HepG2 (cell line): ENCODE measurements at regions not wholly inside any gene's neighbourhood (a gene's known extent, or its start where the extent isn't known, plus 50 kb on each side); places are given as distances from the start of the nearest gene placed in this dataset.

Source experiments
- ATAC-seq: fragments of 200-7000 bp; cut with Tn5 transposase; 3 replicates; pipeline ENCODE4 v1.9.1; 2020; ENCODE audit warnings: mild to moderate bottlenecking, moderate library complexity
- BruUV-seq: library from RNA; stranded (reverse); fragments of 400-500 nt; replicated peaks from 2 replicates; lab custom pipeline; 2021; lab: Mats Ljungman, UMichigan
- CTCF ChIA-PET: fragments of 300-600 bp; formaldehyde crosslinking; extraction: SDS; loops from one replicate; lab custom pipeline; 2021; ENCODE audit warnings: low total read pairs, inconsistent platforms, low intra/inter-chr PET ratio; lab: Yijun Ruan, JAX
- POLR2A ChIA-PET: fragments of 350-600 bp; sonication (Branson Sonifier 250); formaldehyde crosslinking; loops from one replicate; lab custom pipeline; 2020; ENCODE audit warnings: antibody characterized with exemption, inconsistent platforms; lab: Yijun Ruan, JAX
- DNase-seq: peaks from one replicate; pipeline ENCODE4 v3.0.0-alpha.2; 2015; ENCODE audit warnings: low spot score
- FAIRE-seq: peaks from 3 replicates; lab custom pipeline; 2011; peaks lifted over from hg19 to GRCh38; lab: Jason Lieb, UNC
- H2AFZ ChIP-seq: one replicate; pipeline ENCODE4 v1.6.1; 2011; ENCODE audit warnings: low read length, inconsistent platforms
- H3K27ac ChIP-seq: fragments of 300-600 bp; 3 replicates; pipeline ENCODE4 v1.8.0; 2011; ENCODE audit warnings: mixed run types, mild to moderate bottlenecking, mixed read lengths, low read length, inconsistent platforms; ENCODE audit not compliant: insufficient read depth; ENCODE audit errors: extremely low read length
- H3K27me3 ChIP-seq, 2 experiments: fragments of 200-600 bp in 1 of 2; 2 replicates in 1 of 2; 3 replicates in 1 of 2; pipeline versions ENCODE4 v1.6.0 to v1.8.0; 2011; ENCODE audit warnings: low read length in 2 of 2, mild to moderate bottlenecking in 2 of 2, moderate library complexity in 2 of 2, inconsistent platforms in 1 of 2; ENCODE audit not compliant: insufficient read depth in 2 of 2, control insufficient read depth in 1 of 2
- H3K36me3 ChIP-seq, 2 experiments: fragments of 200-600 bp in 1 of 2; replicated peaks in 1 of 2; 2 replicates in 1 of 2; 3 replicates in 1 of 2; pipeline versions ENCODE4 v1.5.1 to v1.8.0; 2011; ENCODE audit warnings: low read length in 2 of 2, inconsistent platforms in 1 of 2; ENCODE audit not compliant: insufficient read depth in 2 of 2, control insufficient read depth in 1 of 2
- H3K4me1 ChIP-seq: 2 replicates; pipeline ENCODE4 v1.5.1; 2012; ENCODE audit warnings: low read length, inconsistent platforms; ENCODE audit not compliant: insufficient read depth
- H3K4me2 ChIP-seq: 2 replicates; pipeline ENCODE4 v1.6.0; 2011; ENCODE audit warnings: low read depth, low read length, inconsistent platforms
- H3K4me3 ChIP-seq, 3 experiments: fragments of 200-600 bp in 1 of 3; sonication (generic), shearing (Covaris generic) in 1 of 3; replicated peaks in 1 of 3; 2 replicates each; pipeline ENCODE4 v1.5.1; 2011 to 2016; ENCODE audit warnings: low read length in 3 of 3, inconsistent platforms in 2 of 3, low read depth in 2 of 3, mild to moderate bottlenecking in 2 of 3, control low read depth in 1 of 3, mixed read lengths in 1 of 3; ENCODE audit not compliant: insufficient read depth in 1 of 3
- H3K79me2 ChIP-seq: one replicate; pipeline ENCODE4 v1.6.1; 2011; ENCODE audit warnings: low read length, inconsistent platforms; ENCODE audit not compliant: insufficient read depth
- H3K9ac ChIP-seq: 2 replicates; pipeline ENCODE4 v1.6.0; 2011; ENCODE audit warnings: mild to moderate bottlenecking, low read depth, low read length, inconsistent platforms; ENCODE audit not compliant: insufficient read depth
- H3K9me3 ChIP-seq: 2 replicates; pipeline ENCODE4 v1.5.1; 2012; ENCODE audit warnings: mild to moderate bottlenecking, low read length
- H4K20me1 ChIP-seq: 2 replicates; pipeline ENCODE4 v1.6.0; 2011; ENCODE audit warnings: inconsistent platforms, mild to moderate bottlenecking, low read length, moderate library complexity; ENCODE audit not compliant: insufficient read depth
- BCL6 ChIP-seq: IDR thresholded peaks from 2 replicates; pipeline ENCODE4 v1.6.1; 2016; ENCODE audit warnings: missing genetic modification reagents, missing compliant biosample characterization
- FOXC1 ChIP-seq: sonication (generic); formaldehyde crosslinking; IDR thresholded peaks from 2 replicates; pipeline ENCODE4 v1.8.0; 2022; ENCODE audit warnings: mild to moderate bottlenecking, missing genetic modification reagents, borderline replicate concordance
- FOXM1 ChIP-seq: sonication (generic); formaldehyde crosslinking; IDR thresholded peaks from 2 replicates; pipeline ENCODE4 v1.5.0; 2020; ENCODE audit warnings: missing genetic modification reagents
- PRMT3 ChIP-seq: sonication (generic); formaldehyde crosslinking; IDR thresholded peaks from 2 replicates; pipeline ENCODE4 v1.8.1; 2022; ENCODE audit warnings: low read depth, mild to moderate bottlenecking, moderate library complexity, missing genetic modification reagents, borderline replicate concordance
- RAD51 ChIP-seq: fragments of 450-650 bp; IDR thresholded peaks from 2 replicates; pipeline ENCODE4 v1.6.1; 2016; ENCODE audit warnings: borderline replicate concordance
- RARA ChIP-seq: IDR thresholded peaks from 2 replicates; pipeline ENCODE4 v1.6.1; 2016; ENCODE audit warnings: missing genetic modification reagents, missing compliant biosample characterization
- ZNF589 ChIP-seq: sonication (generic); formaldehyde crosslinking; conservative IDR thresholded peaks from 2 replicates; pipeline ENCODE4 v1.8.0; 2022; ENCODE audit warnings: mild to moderate bottlenecking, moderate library complexity, missing genetic modification reagents
- ZNF75D ChIP-seq: sonication (generic); formaldehyde crosslinking; IDR thresholded peaks from 2 replicates; pipeline ENCODE4 v1.8.1; 2023; ENCODE audit warnings: missing genetic modification reagents, mild to moderate bottlenecking, borderline replicate concordance
- ZNF777 ChIP-seq: sonication (generic); formaldehyde crosslinking; IDR thresholded peaks from 2 replicates; pipeline ENCODE4 v1.4.0; 2020; ENCODE audit warnings: missing genetic modification reagents
- WGBS: methylation state at CpG from one replicate; pipeline ENCODE4 v1.1.6; 2017; ENCODE audit warnings: low lambda C conversion rate; 5-methylcytosine and 5-hydroxymethylcytosine counted together
- in situ Hi-C: cut with HindIII; loops from 2 replicates; pipeline ENCODE4 v1.10.0; 2017; ENCODE audit warnings: low pct_unique_long_range_greater_than_20kb; ENCODE audit not compliant: extremely low pct_ligation_motif_present
- intact Hi-C: fragments of 100-400 bp; cut with micrococcal nuclease; formaldehyde crosslinking; loops from one replicate; pipeline ENCODE4 v1.10.0; 2022; ENCODE audit not compliant: unreplicated experiment
- TF ChIP-seq, protein P1 (sequence below): sonication (generic); formaldehyde crosslinking; IDR thresholded peaks from 2 replicates; pipeline ENCODE4 v1.4.0; 2020; ENCODE audit warnings: mild to moderate bottlenecking, missing genetic modification reagents
- TF ChIP-seq, protein P2 (sequence below): sonication (generic); formaldehyde crosslinking; IDR thresholded peaks from 2 replicates; pipeline ENCODE4 v1.9.0; 2021; ENCODE audit warnings: missing genetic modification reagents, mild to moderate bottlenecking, borderline replicate concordance
- TF ChIP-seq, protein P3 (sequence below): sonication (generic); formaldehyde crosslinking; IDR thresholded peaks from 2 replicates; pipeline ENCODE4 v1.5.0; 2020; ENCODE audit warnings: missing genetic modification reagents

DNA sequence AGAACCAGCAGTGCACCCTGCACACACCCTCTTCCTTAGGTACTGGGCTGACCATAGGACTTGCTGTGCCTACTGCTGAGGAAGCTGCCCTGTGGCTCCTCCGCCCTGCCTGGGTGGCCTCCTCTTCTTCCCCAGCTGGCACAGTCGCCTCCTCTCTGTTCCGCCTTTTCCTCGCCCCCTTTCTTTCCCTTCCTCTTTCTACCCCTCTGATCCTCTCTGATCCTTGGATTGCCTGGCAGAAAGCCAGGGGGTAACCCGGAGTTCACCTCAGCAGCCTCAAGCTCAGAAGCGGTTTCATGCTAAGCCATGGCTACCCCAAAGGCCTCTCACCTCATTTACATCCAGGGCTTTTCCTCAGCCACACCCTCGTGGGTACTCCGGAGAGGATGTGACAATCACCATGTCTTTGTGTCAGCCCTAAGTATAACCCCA is 136.2 kb downstream of the SMIM20 start:
- H3K79me2 ChIP-seq, result no peaks in the 10 kb centered on the region
- H2AFZ ChIP-seq, result no peak overlapping the region
- no peaks in the 10 kb centered on the region for H4K20me1 ChIP-seq
- ChIA-PET POLR2A (no interaction called here), CTCF (no interaction called here)
- no peak for FAIRE-seq
- peaks cover 3 to 9% of the 10 kb centered on the region in 2 experiments; a peak in 1 of 5 replicates for H3K27me3 ChIP-seq
- no peak overlapping the region for H3K4me3 ChIP-seq
- H3K36me3 ChIP-seq, result no peaks in the 10 kb centered on the region
- 19% methylated on average over 8 of the region's 8 CpGs for WGBS
- in situ Hi-C loops, result no loop called here
- H3K27ac ChIP-seq, result no peak overlapping the region
- H3K4me1 ChIP-seq, result 0 out of 2 replicates have a peak, but pooled peaks cover 12% of the 10 kb centered on the region
- no peak overlapping the region for H3K4me2 ChIP-seq
- ATAC-seq, result no peak
- no peak for TF ChIP-seq FOXC1 (CRISPR knock-in tag)
- no peak for TF ChIP-seq ZNF777
- TF ChIP-seq RAD51, result no peak
- TF ChIP-seq, protein P1, sequence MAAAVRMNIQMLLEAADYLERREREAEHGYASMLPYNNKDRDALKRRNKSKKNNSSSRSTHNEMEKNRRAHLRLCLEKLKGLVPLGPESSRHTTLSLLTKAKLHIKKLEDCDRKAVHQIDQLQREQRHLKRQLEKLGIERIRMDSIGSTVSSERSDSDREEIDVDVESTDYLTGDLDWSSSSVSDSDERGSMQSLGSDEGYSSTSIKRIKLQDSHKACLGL (CRISPR knock-in tag), result no peak
- TF ChIP-seq, all 625 proteins: peak for 0
- no TSS peak for BruUV-seq
- intact Hi-C loops, result no loop called here
- Histone ChIP-seq H3K9ac (no peak overlapping the region), H3K9me3 (no peaks in the 10 kb centered on the region)
- DNase-seq, result no peak

DNA sequence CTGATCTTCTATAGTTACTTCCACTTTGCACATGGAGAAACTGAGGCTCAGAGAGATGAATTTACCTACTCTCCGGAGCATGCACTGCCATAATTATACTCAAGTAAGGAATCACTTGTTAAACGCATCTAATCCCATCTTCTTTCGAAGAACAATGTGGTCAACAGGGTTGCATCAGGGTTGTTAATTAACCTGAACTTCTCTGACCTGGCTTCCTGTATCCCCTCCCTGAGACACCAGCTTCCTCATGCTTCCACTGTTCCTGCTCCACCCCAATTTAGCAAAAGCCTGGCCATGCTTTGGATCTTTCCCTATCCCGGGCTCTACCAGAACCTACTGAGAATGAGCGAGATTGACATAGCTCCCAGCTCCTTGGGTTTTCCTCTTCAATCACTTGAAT is 136.7 kb downstream of the SMIM20 start:
- Histone ChIP-seq H3K4me3 (no peak overlapping the region), H3K36me3 (no peaks in the 10 kb centered on the region), H4K20me1 (no peaks in the 10 kb centered on the region), H3K9ac (no peak overlapping the region)
- no peak for ATAC-seq
- TF ChIP-seq, protein P2, sequence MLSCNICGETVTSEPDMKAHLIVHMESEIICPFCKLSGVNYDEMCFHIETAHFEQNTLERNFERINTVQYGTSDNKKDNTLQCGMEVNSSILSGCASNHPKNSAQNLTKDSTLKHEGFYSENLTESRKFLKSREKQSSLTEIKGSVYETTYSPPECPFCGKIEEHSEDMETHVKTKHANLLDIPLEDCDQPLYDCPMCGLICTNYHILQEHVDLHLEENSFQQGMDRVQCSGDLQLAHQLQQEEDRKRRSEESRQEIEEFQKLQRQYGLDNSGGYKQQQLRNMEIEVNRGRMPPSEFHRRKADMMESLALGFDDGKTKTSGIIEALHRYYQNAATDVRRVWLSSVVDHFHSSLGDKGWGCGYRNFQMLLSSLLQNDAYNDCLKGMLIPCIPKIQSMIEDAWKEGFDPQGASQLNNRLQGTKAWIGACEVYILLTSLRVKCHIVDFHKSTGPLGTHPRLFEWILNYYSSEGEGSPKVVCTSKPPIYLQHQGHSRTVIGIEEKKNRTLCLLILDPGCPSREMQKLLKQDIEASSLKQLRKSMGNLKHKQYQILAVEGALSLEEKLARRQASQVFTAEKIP (CRISPR knock-in tag), result no peak
- TF ChIP-seq, protein P3, sequence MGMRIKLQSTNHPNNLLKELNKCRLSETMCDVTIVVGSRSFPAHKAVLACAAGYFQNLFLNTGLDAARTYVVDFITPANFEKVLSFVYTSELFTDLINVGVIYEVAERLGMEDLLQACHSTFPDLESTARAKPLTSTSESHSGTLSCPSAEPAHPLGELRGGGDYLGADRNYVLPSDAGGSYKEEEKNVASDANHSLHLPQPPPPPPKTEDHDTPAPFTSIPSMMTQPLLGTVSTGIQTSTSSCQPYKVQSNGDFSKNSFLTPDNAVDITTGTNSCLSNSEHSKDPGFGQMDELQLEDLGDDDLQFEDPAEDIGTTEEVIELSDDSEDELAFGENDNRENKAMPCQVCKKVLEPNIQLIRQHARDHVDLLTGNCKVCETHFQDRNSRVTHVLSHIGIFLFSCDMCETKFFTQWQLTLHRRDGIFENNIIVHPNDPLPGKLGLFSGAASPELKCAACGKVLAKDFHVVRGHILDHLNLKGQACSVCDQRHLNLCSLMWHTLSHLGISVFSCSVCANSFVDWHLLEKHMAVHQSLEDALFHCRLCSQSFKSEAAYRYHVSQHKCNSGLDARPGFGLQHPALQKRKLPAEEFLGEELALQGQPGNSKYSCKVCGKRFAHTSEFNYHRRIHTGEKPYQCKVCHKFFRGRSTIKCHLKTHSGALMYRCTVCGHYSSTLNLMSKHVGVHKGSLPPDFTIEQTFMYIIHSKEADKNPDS (CRISPR knock-in tag), result no peak
- TF ChIP-seq FOXM1 (CRISPR knock-in tag) (no peak), RARA (CRISPR knock-in tag) (peak; percentile 41; the same call in 1 of the 2 replicates), BCL6 (CRISPR knock-in tag) (peak; percentile 44; the same call in 1 of the 2 replicates), ZNF589 (CRISPR knock-in tag) (no peak), ZNF75D (no peak), PRMT3 (CRISPR knock-in tag) (no peak)
- TF ChIP-seq, all 625 proteins: peak for 2
- CTCF ChIA-PET, result no interaction called here
- H3K27me3 ChIP-seq, result peaks cover 3 to 9% of the 10 kb centered on the region in 2 experiments; a peak in 1 of 5 replicates
- no TSS peak for BruUV-seq
- in situ Hi-C loops (no loop called here), intact Hi-C loops (no loop called here)
- no peak overlapping the region for H3K4me2 ChIP-seq
- FAIRE-seq, result no peak
- 0 out of 2 replicates have a peak, but pooled peaks cover 12% of the 10 kb centered on the region for H3K4me1 ChIP-seq
- 20% methylated on average over 5 of the region's 5 CpGs for WGBS
- H3K9me3 ChIP-seq, result no peaks in the 10 kb centered on the region
- POLR2A ChIA-PET, result no interaction called here
- no peak for DNase-seq
- H3K27ac ChIP-seq, result no peak overlapping the region
- no peaks in the 10 kb centered on the region for H3K79me2 ChIP-seq
- H2AFZ ChIP-seq, result no peak overlapping the region
